ENCODE measurements at regions not wholly inside any gene's neighbourhood (a gene's known extent, or its start where the extent isn't known, plus 50 kb on each side); places are given as distances from the start of the nearest gene placed in this dataset.

DNA sequence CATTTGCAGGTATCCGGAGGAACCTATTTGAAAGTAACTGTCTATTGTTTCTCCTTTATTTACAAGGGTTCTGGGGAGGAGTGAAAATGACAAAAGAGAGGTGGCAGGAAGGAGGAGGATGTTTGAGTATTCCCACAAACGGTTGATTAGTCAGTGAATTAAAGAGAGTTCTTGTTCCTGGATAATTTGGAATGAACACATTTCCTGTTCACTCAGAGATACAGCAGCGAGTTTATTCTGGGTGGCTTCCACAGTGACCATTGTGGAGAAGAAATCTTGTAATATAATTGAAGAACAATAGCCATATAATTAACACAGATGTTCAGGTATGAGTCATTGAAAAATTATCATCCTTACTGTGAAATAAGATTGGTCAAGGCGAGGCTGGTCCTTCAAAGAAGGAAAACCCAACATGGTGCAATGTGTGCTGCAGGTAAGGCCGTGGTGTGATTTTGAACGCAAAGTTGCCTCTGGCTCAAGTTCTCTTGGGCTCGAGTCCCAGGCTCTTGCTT, 77.3 kb downstream of the NFKBIZ start:
- no peak for TF ChIP-seq EZH2 (IDR thresholded peaks at IDR 0.05; ENCODE audit: borderline replicate concordance)
- TF ChIP-seq, protein P1, sequence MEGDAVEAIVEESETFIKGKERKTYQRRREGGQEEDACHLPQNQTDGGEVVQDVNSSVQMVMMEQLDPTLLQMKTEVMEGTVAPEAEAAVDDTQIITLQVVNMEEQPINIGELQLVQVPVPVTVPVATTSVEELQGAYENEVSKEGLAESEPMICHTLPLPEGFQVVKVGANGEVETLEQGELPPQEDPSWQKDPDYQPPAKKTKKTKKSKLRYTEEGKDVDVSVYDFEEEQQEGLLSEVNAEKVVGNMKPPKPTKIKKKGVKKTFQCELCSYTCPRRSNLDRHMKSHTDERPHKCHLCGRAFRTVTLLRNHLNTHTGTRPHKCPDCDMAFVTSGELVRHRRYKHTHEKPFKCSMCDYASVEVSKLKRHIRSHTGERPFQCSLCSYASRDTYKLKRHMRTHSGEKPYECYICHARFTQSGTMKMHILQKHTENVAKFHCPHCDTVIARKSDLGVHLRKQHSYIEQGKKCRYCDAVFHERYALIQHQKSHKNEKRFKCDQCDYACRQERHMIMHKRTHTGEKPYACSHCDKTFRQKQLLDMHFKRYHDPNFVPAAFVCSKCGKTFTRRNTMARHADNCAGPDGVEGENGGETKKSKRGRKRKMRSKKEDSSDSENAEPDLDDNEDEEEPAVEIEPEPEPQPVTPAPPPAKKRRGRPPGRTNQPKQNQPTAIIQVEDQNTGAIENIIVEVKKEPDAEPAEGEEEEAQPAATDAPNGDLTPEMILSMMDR (IDR thresholded peaks at IDR 0.05; ENCODE audit: poor library complexity) = no peak
